COLO668 (cell line): ENCODE measurements at regions not wholly inside any gene's neighbourhood (a gene's known extent, or its start where the extent isn't known, plus 50 kb on each side); places are given as distances from the start of the nearest gene placed in this dataset.

ENCODE experiments used
- DNase-seq: peaks from one replicate; lab custom pipeline; 2025; ENCODE audit not compliant: unreplicated experiment; lab: John Stamatoyannopoulos, UW

GRCh38 chr12:95607642-95608041, 56.4 kb upstream of the USP44 start:
- peak; percentile 31 for DNase-seq

- no peak for DNase-seq
Measured at GRCh38 chr12:95605875-95606274, 54.6 kb upstream of the USP44 start.

- DNase-seq, result no peak
Measured at GRCh38 chr12:95605087-95605486, 53.8 kb upstream of the USP44 start.

GRCh38 chr12:95603351-95604145, 52.3 kb upstream of the USP44 start:
- no peak for DNase-seq

GRCh38 chr12:95601091-95601961, 50.0 kb upstream of the USP44 start:
- DNase-seq, result no peak
